Liver (tissue), 8 donors: ENCODE measurements at regions not wholly inside any gene's neighbourhood (a gene's known extent, or its start where the extent isn't known, plus 50 kb on each side); places are given as distances from the start of the nearest gene placed in this dataset.

Source experiments
- DNase-seq: peaks from one replicate; pipeline ENCODE4 v3.0.0-alpha.2; 2017; ENCODE audit warnings: low spot score
- H3K27ac ChIP-seq, 2 donors: one replicate each; pipeline ENCODE4 v1.7.0; 2013; ENCODE audit warnings: inconsistent platforms in 2 of 2, low read length in 2 of 2, control low read depth in 1 of 2, low read depth in 1 of 2, mild to moderate bottlenecking in 1 of 2
- H3K27me3 ChIP-seq, 4 donors: one replicate each; pipeline versions ENCODE4 v1.6.1 to v1.7.0; 2013; ENCODE audit warnings: low read length in 3 of 4, inconsistent platforms in 1 of 4, mild to moderate bottlenecking in 1 of 4, moderate library complexity in 1 of 4; ENCODE audit not compliant: control insufficient read depth in 4 of 4, insufficient read depth in 4 of 4
- H3K36me3 ChIP-seq, 4 donors: one replicate each; pipeline versions ENCODE4 v1.6.1 to v1.7.0; 2013; ENCODE audit warnings: low read length in 3 of 4, mild to moderate bottlenecking in 3 of 4, low read depth in 1 of 4, moderate library complexity in 1 of 4; ENCODE audit not compliant: control insufficient read depth in 4 of 4, insufficient read depth in 3 of 4
- H3K4me1 ChIP-seq, 4 donors: one replicate each; pipeline versions ENCODE4 v1.6.1 to v1.7.0; 2013; ENCODE audit warnings: low read length in 3 of 4, mild to moderate bottlenecking in 3 of 4, moderate library complexity in 1 of 4; ENCODE audit not compliant: control insufficient read depth in 4 of 4, insufficient read depth in 4 of 4
- H3K4me3 ChIP-seq, 3 donors: one replicate each; pipeline versions ENCODE4 v1.6.1 to v1.7.0; 2013; ENCODE audit warnings: low read length in 3 of 3, control low read depth in 1 of 3, low read depth in 1 of 3, mild to moderate bottlenecking in 1 of 3
- H3K9ac ChIP-seq, 2 donors: one replicate each; pipeline ENCODE4 v1.7.0; 2013; ENCODE audit warnings: low read length in 2 of 2, mild to moderate bottlenecking in 2 of 2, moderate library complexity in 2 of 2, control low read depth in 1 of 2, low read depth in 1 of 2
- H3K9me3 ChIP-seq, 4 donors: one replicate each; pipeline versions ENCODE4 v1.6.1 to v1.7.0; 2013; ENCODE audit warnings: low read length in 3 of 4; ENCODE audit not compliant: control insufficient read depth in 4 of 4
- EGR1 ChIP-seq, 2 donors: IDR thresholded peaks; 2 replicates each; pipeline ENCODE4 v1.6.1; 2016 to 2018; ENCODE audit warnings: antibody characterized with exemption in 2 of 2, low read depth in 2 of 2
- FOXA1 ChIP-seq: IDR thresholded peaks from 2 replicates; pipeline ENCODE4 v1.6.1; 2016; ENCODE audit warnings: antibody characterized with exemption
- FOXA2 ChIP-seq: IDR thresholded peaks from 2 replicates; pipeline ENCODE4 v1.6.1; 2016; ENCODE audit warnings: antibody characterized with exemption
- GABPA ChIP-seq, 2 donors: IDR thresholded peaks in 1 of 2; conservative IDR thresholded peaks in 1 of 2; 2 replicates each; pipeline ENCODE4 v1.6.1; 2016; ENCODE audit warnings: antibody characterized with exemption in 2 of 2, mild to moderate bottlenecking in 1 of 2, moderate library complexity in 1 of 2
- HNF4A ChIP-seq, 2 donors: conservative IDR thresholded peaks; 2 replicates each; pipeline ENCODE4 v1.6.1; 2016; ENCODE audit warnings: antibody characterized with exemption in 2 of 2, mild to moderate bottlenecking in 2 of 2
- HNF4G ChIP-seq: IDR thresholded peaks from 2 replicates; pipeline ENCODE4 v1.6.1; 2016; ENCODE audit warnings: antibody characterized with exemption
- JUND ChIP-seq, 2 donors: IDR thresholded peaks; 2 replicates each; pipeline ENCODE4 v1.6.1; 2016; ENCODE audit warnings: antibody characterized with exemption in 2 of 2
- NR2F2 ChIP-seq: IDR thresholded peaks from 2 replicates; pipeline ENCODE4 v1.6.1; 2016; ENCODE audit warnings: antibody characterized with exemption
- RAD21 ChIP-seq, 2 donors: IDR thresholded peaks; 2 replicates each; pipeline ENCODE4 v1.6.1; 2016; ENCODE audit warnings: antibody characterized with exemption in 2 of 2, mild to moderate bottlenecking in 2 of 2
- REST ChIP-seq: IDR thresholded peaks from 2 replicates; pipeline ENCODE4 v1.6.1; 2016; ENCODE audit warnings: antibody characterized with exemption, mild to moderate bottlenecking
- RXRA ChIP-seq, 2 donors: IDR thresholded peaks; 2 replicates each; pipeline ENCODE4 v1.6.1; 2017 to 2018; ENCODE audit warnings: antibody characterized with exemption in 2 of 2, mild to moderate bottlenecking in 1 of 2
- SP1 ChIP-seq: IDR thresholded peaks from 2 replicates; pipeline ENCODE4 v1.6.1; 2018; ENCODE audit warnings: antibody characterized with exemption, mild to moderate bottlenecking
- TAF1 ChIP-seq: conservative IDR thresholded peaks from 2 replicates; pipeline ENCODE4 v1.6.1; 2016; ENCODE audit warnings: antibody characterized with exemption, mild to moderate bottlenecking
- YY1 ChIP-seq: IDR thresholded peaks from 2 replicates; pipeline ENCODE4 v1.6.1; 2016; ENCODE audit warnings: antibody characterized with exemption, mild to moderate bottlenecking
- WGBS: extraction: QIAGEN DNeasy Blood & Tissue Kit; methylation state at CpG from one replicate; pipeline ENCODE4 v1.1.7; 2013; 5-methylcytosine and 5-hydroxymethylcytosine counted together
- TF ChIP-seq, protein P1 (sequence below): fragments of 150-350 bp; IDR thresholded peaks from 2 replicates; pipeline ENCODE4 v1.5.1; 2017; ENCODE audit warnings: improper control_type of control experiment, low read depth, low read length; ENCODE audit not compliant: missing input control
- TF ChIP-seq, protein P2 (sequence below): IDR thresholded peaks from 2 replicates; pipeline ENCODE4 v1.6.1; 2016; ENCODE audit warnings: antibody characterized with exemption
- TF ChIP-seq, protein P3 (sequence below): IDR thresholded peaks from 2 replicates; pipeline ENCODE4 v1.6.1; 2016; ENCODE audit warnings: antibody characterized with exemption
- TF ChIP-seq, protein P4 (sequence below): IDR thresholded peaks from 2 replicates; pipeline ENCODE4 v1.6.1; 2016; ENCODE audit warnings: antibody characterized with exemption
- donor health status: healthy.
- donor health status: healthy.
- donor health status: healthy.
- donor health status: healthy.
- donor health status: healthy.

- TF ChIP-seq GABPA (IDR thresholded peaks at IDR 0.05 in 1 of 2, conservative IDR thresholded peaks at IDR 0.05 in 1 of 2) (no peak), SP1 (no peak), RAD21 (IDR thresholded peaks at IDR 0.05) (no peak)
- Histone ChIP-seq H3K27me3 (no peaks in the 10 kb centered on the region), H3K36me3 (no peaks in the 10 kb centered on the region), H3K27ac (no peak overlapping the region), H3K4me1 (no peaks in the 10 kb centered on the region), H3K4me3 (no peak overlapping the region), H3K9ac (no peak overlapping the region), H3K9me3 (no peaks in the 10 kb centered on the region)
- no peak for DNase-seq
- 75% methylated on average over 8 of the region's 8 CpGs for WGBS
Observed at GRCh38 chr9:28464481-28465216, 891.4 kb upstream of the C9orf72 start.

GRCh38 chr9:28471261-28471660 is 898.0 kb upstream of the C9orf72 start:
- Histone ChIP-seq H3K27ac (no peak overlapping the region), H3K27me3 (no peaks in the 10 kb centered on the region), H3K36me3 (no peaks in the 10 kb centered on the region), H3K4me3 (no peak overlapping the region), H3K4me1 (no peaks in the 10 kb centered on the region), H3K9me3 (no peaks in the 10 kb centered on the region), H3K9ac (no peak overlapping the region)
- 61% methylated on average over 2 of the region's 2 CpGs for WGBS
- DNase-seq = no peak
- TF ChIP-seq YY1 (no peak), GABPA (IDR thresholded peaks at IDR 0.05 in 1 of 2, conservative IDR thresholded peaks at IDR 0.05 in 1 of 2) (no peak), SP1 (no peak), FOXA2 (no peak), RAD21 (IDR thresholded peaks at IDR 0.05) (no peak), TAF1 (no peak), RXRA (IDR thresholded peaks at IDR 0.05) (no peak), HNF4G (no peak), FOXA1 (no peak), JUND (IDR thresholded peaks at IDR 0.05) (no peak), HNF4A (conservative IDR thresholded peaks at IDR 0.05) (no peak), EGR1 (IDR thresholded peaks at IDR 0.05; ENCODE audit: low read depth in 2 of 2) (no peak), NR2F2 (no peak), REST (no peak)
- TF ChIP-seq, protein P1, sequence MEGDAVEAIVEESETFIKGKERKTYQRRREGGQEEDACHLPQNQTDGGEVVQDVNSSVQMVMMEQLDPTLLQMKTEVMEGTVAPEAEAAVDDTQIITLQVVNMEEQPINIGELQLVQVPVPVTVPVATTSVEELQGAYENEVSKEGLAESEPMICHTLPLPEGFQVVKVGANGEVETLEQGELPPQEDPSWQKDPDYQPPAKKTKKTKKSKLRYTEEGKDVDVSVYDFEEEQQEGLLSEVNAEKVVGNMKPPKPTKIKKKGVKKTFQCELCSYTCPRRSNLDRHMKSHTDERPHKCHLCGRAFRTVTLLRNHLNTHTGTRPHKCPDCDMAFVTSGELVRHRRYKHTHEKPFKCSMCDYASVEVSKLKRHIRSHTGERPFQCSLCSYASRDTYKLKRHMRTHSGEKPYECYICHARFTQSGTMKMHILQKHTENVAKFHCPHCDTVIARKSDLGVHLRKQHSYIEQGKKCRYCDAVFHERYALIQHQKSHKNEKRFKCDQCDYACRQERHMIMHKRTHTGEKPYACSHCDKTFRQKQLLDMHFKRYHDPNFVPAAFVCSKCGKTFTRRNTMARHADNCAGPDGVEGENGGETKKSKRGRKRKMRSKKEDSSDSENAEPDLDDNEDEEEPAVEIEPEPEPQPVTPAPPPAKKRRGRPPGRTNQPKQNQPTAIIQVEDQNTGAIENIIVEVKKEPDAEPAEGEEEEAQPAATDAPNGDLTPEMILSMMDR = no peak
- TF ChIP-seq, protein P2, sequence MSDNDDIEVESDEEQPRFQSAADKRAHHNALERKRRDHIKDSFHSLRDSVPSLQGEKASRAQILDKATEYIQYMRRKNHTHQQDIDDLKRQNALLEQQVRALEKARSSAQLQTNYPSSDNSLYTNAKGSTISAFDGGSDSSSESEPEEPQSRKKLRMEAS = no peak
- TF ChIP-seq, protein P3, sequence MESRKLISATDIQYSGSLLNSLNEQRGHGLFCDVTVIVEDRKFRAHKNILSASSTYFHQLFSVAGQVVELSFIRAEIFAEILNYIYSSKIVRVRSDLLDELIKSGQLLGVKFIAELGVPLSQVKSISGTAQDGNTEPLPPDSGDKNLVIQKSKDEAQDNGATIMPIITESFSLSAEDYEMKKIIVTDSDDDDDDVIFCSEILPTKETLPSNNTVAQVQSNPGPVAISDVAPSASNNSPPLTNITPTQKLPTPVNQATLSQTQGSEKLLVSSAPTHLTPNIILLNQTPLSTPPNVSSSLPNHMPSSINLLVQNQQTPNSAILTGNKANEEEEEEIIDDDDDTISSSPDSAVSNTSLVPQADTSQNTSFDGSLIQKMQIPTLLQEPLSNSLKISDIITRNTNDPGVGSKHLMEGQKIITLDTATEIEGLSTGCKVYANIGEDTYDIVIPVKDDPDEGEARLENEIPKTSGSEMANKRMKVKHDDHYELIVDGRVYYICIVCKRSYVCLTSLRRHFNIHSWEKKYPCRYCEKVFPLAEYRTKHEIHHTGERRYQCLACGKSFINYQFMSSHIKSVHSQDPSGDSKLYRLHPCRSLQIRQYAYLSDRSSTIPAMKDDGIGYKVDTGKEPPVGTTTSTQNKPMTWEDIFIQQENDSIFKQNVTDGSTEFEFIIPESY = no peak
- TF ChIP-seq, protein P4, sequence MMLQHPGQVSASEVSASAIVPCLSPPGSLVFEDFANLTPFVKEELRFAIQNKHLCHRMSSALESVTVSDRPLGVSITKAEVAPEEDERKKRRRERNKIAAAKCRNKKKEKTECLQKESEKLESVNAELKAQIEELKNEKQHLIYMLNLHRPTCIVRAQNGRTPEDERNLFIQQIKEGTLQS = no peak
